OCI-LY1 (cell line): ENCODE measurements at regions not wholly inside any gene's neighbourhood (a gene's known extent, or its start where the extent isn't known, plus 50 kb on each side); places are given as distances from the start of the nearest gene placed in this dataset.

Experiments used
- EZH2 ChIP-seq: fragments of 200-600 bp; sonication (generic), shearing (Covaris generic); IDR thresholded peaks from 2 replicates; pipeline ENCODE4 v1.8.0; 2017; ENCODE audit warnings: borderline replicate concordance, mixed run types, mild to moderate bottlenecking, antibody characterized with exemption, low read length, moderate library complexity, mixed read lengths
- TF ChIP-seq, protein P1 (sequence below): fragments of 200-600 bp; sonication (generic), shearing (Covaris generic); IDR thresholded peaks from 2 replicates; pipeline ENCODE4 v1.5.1; 2017; ENCODE audit warnings: mild to moderate bottlenecking, antibody characterized with exemption, low read length, moderate library complexity, mixed read lengths

DNA sequence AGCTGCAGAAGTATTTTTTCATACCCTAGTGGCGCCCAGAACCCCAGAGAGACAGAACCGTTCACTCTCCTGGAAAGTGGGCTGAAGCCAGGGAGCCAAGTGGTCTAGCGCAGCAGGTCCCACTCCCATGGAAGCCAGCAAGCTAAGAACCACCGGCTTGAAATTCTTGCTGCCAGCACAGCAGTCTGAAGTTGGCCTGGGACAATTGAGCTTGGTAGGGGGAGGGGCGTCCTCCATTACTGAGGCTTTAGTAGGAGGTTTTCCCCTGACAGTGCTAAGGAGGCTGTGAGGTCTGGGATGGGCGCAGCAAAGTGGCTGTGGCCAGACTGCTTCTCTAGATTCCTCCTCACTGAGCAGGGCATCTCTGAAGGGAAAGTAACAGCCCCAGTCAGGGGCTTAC, 84.5 kb upstream of the ATXN3L start:
- TF ChIP-seq, protein P1, sequence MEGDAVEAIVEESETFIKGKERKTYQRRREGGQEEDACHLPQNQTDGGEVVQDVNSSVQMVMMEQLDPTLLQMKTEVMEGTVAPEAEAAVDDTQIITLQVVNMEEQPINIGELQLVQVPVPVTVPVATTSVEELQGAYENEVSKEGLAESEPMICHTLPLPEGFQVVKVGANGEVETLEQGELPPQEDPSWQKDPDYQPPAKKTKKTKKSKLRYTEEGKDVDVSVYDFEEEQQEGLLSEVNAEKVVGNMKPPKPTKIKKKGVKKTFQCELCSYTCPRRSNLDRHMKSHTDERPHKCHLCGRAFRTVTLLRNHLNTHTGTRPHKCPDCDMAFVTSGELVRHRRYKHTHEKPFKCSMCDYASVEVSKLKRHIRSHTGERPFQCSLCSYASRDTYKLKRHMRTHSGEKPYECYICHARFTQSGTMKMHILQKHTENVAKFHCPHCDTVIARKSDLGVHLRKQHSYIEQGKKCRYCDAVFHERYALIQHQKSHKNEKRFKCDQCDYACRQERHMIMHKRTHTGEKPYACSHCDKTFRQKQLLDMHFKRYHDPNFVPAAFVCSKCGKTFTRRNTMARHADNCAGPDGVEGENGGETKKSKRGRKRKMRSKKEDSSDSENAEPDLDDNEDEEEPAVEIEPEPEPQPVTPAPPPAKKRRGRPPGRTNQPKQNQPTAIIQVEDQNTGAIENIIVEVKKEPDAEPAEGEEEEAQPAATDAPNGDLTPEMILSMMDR: no peak
- no peak for TF ChIP-seq EZH2
